Activated T-cell treated with anti-CD3 and anti-CD28 coated beads for 48 hours (primary cell): ENCODE measurements at regions not wholly inside any gene's neighbourhood (a gene's known extent, or its start where the extent isn't known, plus 50 kb on each side); places are given as distances from the start of the nearest gene placed in this dataset.
"Not testable (repeated sequence)": the region's sequence is repeated elsewhere in the genome, so short reads cannot be mapped to it uniquely, and the experiment has no call there.

Source experiments
- DNase-seq: peaks from one replicate; pipeline ENCODE4 v3.0.0-alpha.2; 2020; ENCODE audit warnings: low read depth

GRCh38 chr12:88753066-88753465 is 172.8 kb upstream of the KITLG start:
- DNase-seq: no peak

- no peak for DNase-seq
Observed at GRCh38 chr12:88752183-88752582, 171.9 kb upstream of the KITLG start.

GRCh38 chr12:88750867-88751543 is 170.7 kb upstream of the KITLG start:
- no peak for DNase-seq

GRCh38 chr12:88746386-88746785 is 166.1 kb upstream of the KITLG start:
- no peak for DNase-seq

- no peak for DNase-seq
Observed at GRCh38 chr12:88743946-88744685, 163.8 kb upstream of the KITLG start.

- DNase-seq: no peak
Observed at GRCh38 chr12:88737838-88738472, 157.7 kb upstream of the KITLG start.

GRCh38 chr12:88736031-88736430 is 155.8 kb upstream of the KITLG start:
- no peak for DNase-seq

- no peak for DNase-seq
Observed at GRCh38 chr12:88733008-88733407, 152.7 kb upstream of the KITLG start.

GRCh38 chr12:88729196-88729595 is 148.9 kb upstream of the KITLG start:
- no peak for DNase-seq

- DNase-seq: no peak
Observed at GRCh38 chr12:88726806-88727720, 146.8 kb upstream of the KITLG start.

GRCh38 chr12:88725592-88726143 is 145.4 kb upstream of the KITLG start:
- no peak for DNase-seq

- no peak for DNase-seq
Observed at GRCh38 chr12:88723219-88723618, 142.9 kb upstream of the KITLG start.

GRCh38 chr12:88720785-88721650 is 140.7 kb upstream of the KITLG start:
- DNase-seq: no peak

- DNase-seq: no peak
Observed at GRCh38 chr12:88720231-88720630, 140.0 kb upstream of the KITLG start.

- DNase-seq: no peak
Observed at GRCh38 chr12:88717188-88717587, 136.9 kb upstream of the KITLG start.

GRCh38 chr12:88716240-88716639 is 136.0 kb upstream of the KITLG start:
- DNase-seq: no peak

GRCh38 chr12:88715673-88716072 is 135.4 kb upstream of the KITLG start:
- DNase-seq: no peak

GRCh38 chr12:88714263-88714882 is 134.1 kb upstream of the KITLG start:
- not testable (repeated sequence) for DNase-seq

GRCh38 chr12:88707800-88708199 is 127.5 kb upstream of the KITLG start:
- DNase-seq: no peak

- no peak for DNase-seq
Observed at GRCh38 chr12:88706286-88706685, 126.0 kb upstream of the KITLG start.
